ENCODE measurements at regions not wholly inside any gene's neighbourhood (a gene's known extent, or its start where the extent isn't known, plus 50 kb on each side); places are given as distances from the start of the nearest gene placed in this dataset.
A peak's percentile ranks its signal among the peaks of the same experiment; 100 is the strongest.

DNA sequence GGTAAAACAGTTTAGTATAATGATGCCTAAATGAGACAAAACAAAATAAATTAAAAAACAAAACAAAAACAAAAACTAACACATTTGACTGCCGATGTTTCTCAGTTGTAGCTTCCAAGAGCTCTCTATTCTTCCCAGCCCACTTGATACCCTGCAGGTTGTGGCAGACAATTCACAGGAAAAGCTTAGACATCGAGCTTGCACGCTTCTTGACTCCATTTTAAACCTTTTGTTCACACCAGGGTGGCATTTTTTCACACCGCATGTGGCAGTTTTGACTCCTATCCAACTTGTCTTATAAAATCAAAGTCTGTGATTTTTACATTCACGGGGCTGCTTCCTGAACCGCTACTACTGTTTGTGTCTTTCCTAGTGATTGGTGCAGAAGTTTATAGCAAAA lies 575.9 kb downstream of the USP25 start:
- intact Hi-C loops (cut with DNase I) = loop anchor here in 2 of 10 donors (10.0 kb wide), 1 partner anchor 111 kb away; no protein-coding TSS in a partner anchor
- H3K4me1 ChIP-seq = peaks cover 0 to 41% (median 10%) of the 10 kb centered on the region in 9 donors
- H3K27me3 ChIP-seq = no peaks in the 10 kb centered on the region
- H3K27ac ChIP-seq = peak overlapping the region in 9 of 10 donors; percentile 32 to 82 (median 50)
- WGBS, 2 donors = 38 to 48% methylated on average over 6 of the region's 6 CpGs
- H3K36me3 ChIP-seq = no peaks in the 10 kb centered on the region
- H3K4me3 ChIP-seq = peak overlapping the region in 9 of 10 donors; percentile 1 to 43 (median 16)
- H3K9me3 ChIP-seq = no peaks in the 10 kb centered on the region
- ATAC-seq (no peak), DNase-seq (no peak)
- TF ChIP-seq CTCF (IDR thresholded peaks at IDR 0.05) = no peak

- H3K36me3 ChIP-seq = no peaks in the 10 kb centered on the region
- ATAC-seq = no peak
- H3K9me3 ChIP-seq = no peaks in the 10 kb centered on the region
- TF ChIP-seq CTCF (IDR thresholded peaks at IDR 0.05) = no peak
- DNase-seq = no peak
- H3K4me3 ChIP-seq = peak overlapping the region in 6 of 10 donors; percentile 9 to 43 (median 36)
- no peaks in the 10 kb centered on the region for H3K27me3 ChIP-seq
- intact Hi-C loops (cut with DNase I) = loop anchor here in 2 of 10 donors (10.0 kb wide), 1 partner anchor 112 kb away; no protein-coding TSS in a partner anchor
- peaks cover 0 to 35% (median 7%) of the 10 kb centered on the region in 9 donors for H3K4me1 ChIP-seq
- H3K27ac ChIP-seq = peak overlapping the region in 7 of 10 donors; percentile 17 to 82 (median 50)
Observed at GRCh38 chr21:16307256-16307655, 577.5 kb downstream of the USP25 start.

DNA sequence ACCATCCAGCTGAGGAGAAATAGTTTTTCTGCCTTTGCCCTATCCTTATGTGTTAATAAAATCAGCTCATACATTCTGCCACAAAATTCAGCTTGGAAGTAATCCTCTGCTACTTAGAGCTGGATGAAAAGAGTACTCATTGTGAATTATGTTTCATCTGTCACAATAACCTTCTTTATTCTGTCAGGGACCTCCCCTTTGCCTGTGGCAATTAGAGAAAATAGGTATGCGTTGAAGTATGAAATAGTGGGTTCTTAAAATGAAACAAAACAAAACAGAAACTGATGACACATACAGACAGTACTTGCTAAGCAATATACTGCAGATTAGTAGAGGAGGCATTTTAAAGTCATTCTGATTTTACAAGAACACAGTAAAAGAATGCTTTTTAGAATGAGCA lies 578.5 kb downstream of the USP25 start:
- Histone ChIP-seq H3K4me1 (peaks cover 0 to 25% (median 0%) of the 10 kb centered on the region in 9 donors), H3K4me3 (peak overlapping the region in 8 of 10 donors; percentile 9 to 43 (median 32)), H3K36me3 (no peaks in the 10 kb centered on the region), H3K9me3 (no peaks in the 10 kb centered on the region), H3K27ac (peak overlapping the region in 8 of 10 donors; percentile 14 to 82 (median 66)), H3K27me3 (no peaks in the 10 kb centered on the region)
- intact Hi-C loops (cut with DNase I) = loop anchor here in 2 of 10 donors (10.0 kb wide), 1 partner anchor 113 kb away; no protein-coding TSS in a partner anchor
- peak in 2 of 8 donors; percentile 30 to 46 for ATAC-seq
- TF ChIP-seq CTCF (IDR thresholded peaks at IDR 0.05) = no peak
- WGBS, 2 donors = 62 to 74% methylated on average over 1 of the region's 1 CpG
- no peak for DNase-seq

GRCh38 chr21:16309250-16309971 lies 579.6 kb downstream of the USP25 start:
- no peak for TF ChIP-seq CTCF (IDR thresholded peaks at IDR 0.05)
- intact Hi-C loops (cut with DNase I) = loop anchor here in 2 of 10 donors (10.0 kb wide), 1 partner anchor 115 kb away; no protein-coding TSS in a partner anchor
- Histone ChIP-seq H3K27me3 (no peaks in the 10 kb centered on the region), H3K27ac (peak overlapping the region in 4 of 10 donors; percentile 5 to 82 (median 50)), H3K4me1 (peaks cover 0 to 18% (median 0%) of the 10 kb centered on the region in 9 donors), H3K4me3 (no peak overlapping the region), H3K9me3 (no peaks in the 10 kb centered on the region), H3K36me3 (no peaks in the 10 kb centered on the region)
- WGBS, 2 donors = 92 to 94% methylated on average over 17 of the region's 17 CpGs
- ATAC-seq = no peak
- no peak for DNase-seq
